ENCODE measurements at regions not wholly inside any gene's neighbourhood (a gene's known extent, or its start where the extent isn't known, plus 50 kb on each side); places are given as distances from the start of the nearest gene placed in this dataset.
A peak's percentile ranks its signal among the peaks of the same experiment; 100 is the strongest.

- H3K36me3 ChIP-seq (ENCODE audit: control insufficient read depth, insufficient read depth, low read length), result no peaks in the 10 kb centered on the region
- peaks cover 4% of the 10 kb centered on the region; the same call in 1 of the 2 replicates for H3K4me1 ChIP-seq (ENCODE audit: control insufficient read depth, insufficient read depth, low read length)
- no peak overlapping the region for H3K9ac ChIP-seq (ENCODE audit: low read length)
- H3K27ac ChIP-seq (ENCODE audit: low read depth, low read length), result no peak overlapping the region
- H3K27me3 ChIP-seq (ENCODE audit: control insufficient read depth, insufficient read depth, low read length), result no peaks in the 10 kb centered on the region
- H3K9me3 ChIP-seq (ENCODE audit: control insufficient read depth, insufficient read depth, low read depth, low read length), result peaks cover 4% of the 10 kb centered on the region; the same call in 1 of the 2 replicates
- H3K4me3 ChIP-seq (ENCODE audit: low read depth, low read length), result no peak overlapping the region
Measured at GRCh38 chr12:98389593-98389992, 125.8 kb upstream of the TMPO start.

DNA sequence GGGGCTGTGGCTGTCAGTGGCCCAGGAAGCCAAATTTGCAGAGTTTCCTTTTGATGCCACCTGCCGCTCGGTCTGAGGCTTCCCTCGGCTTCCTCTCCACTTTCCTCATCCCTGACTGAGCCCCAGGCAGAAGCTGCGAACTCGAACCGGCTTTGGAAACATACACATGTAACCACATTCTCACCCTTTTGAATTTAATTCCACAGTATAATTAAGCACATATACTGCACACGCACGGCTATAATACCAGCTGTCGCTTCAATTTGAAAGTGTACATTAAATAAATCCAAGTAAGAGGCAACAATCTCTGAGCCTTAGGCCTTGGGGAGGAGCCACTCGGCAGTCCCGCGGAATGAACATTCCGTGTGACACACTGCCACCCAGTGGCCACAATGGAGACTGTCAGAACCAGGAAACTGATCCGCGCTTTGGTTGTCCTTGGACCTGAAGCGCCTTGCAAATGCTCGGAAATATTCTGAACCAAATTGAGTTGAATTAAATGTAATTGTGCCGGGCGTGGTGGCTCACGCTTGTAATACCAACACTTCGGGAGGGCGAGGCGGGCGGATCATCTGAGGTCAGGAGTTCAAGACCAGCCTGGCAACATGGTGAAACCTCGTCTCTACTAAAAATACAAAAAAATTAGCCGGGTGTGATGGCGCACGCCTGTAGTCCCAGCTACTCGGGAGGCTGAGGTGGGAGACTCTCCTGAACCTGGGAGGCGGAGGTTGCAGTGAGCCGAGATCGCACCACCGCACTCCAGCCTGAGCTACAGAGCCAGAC is 117.9 kb upstream of the TMPO start:
- peaks cover 21% of the 10 kb centered on the region for H3K4me1 ChIP-seq (ENCODE audit: control insufficient read depth, insufficient read depth, low read length)
- peak overlapping the region; percentile 36 for H3K9ac ChIP-seq (ENCODE audit: low read length)
- H3K9me3 ChIP-seq (ENCODE audit: control insufficient read depth, insufficient read depth, low read depth, low read length), result no peaks in the 10 kb centered on the region
- no peaks in the 10 kb centered on the region for H3K27me3 ChIP-seq (ENCODE audit: control insufficient read depth, insufficient read depth, low read length)
- H3K27ac ChIP-seq (ENCODE audit: low read depth, low read length), result no peak overlapping the region
- peak overlapping the region; percentile 59 for H3K4me3 ChIP-seq (ENCODE audit: low read depth, low read length)
- no peaks in the 10 kb centered on the region for H3K36me3 ChIP-seq (ENCODE audit: control insufficient read depth, insufficient read depth, low read length)

- Histone ChIP-seq H3K4me1 (ENCODE audit: control insufficient read depth, insufficient read depth, low read length) (peaks cover 29% of the 10 kb centered on the region), H3K27me3 (ENCODE audit: control insufficient read depth, insufficient read depth, low read length) (no peaks in the 10 kb centered on the region), H3K9me3 (ENCODE audit: control insufficient read depth, insufficient read depth, low read depth, low read length) (no peaks in the 10 kb centered on the region), H3K9ac (ENCODE audit: low read length) (peak overlapping the region; percentile 34), H3K4me3 (ENCODE audit: low read depth, low read length) (no peak overlapping the region), H3K36me3 (ENCODE audit: control insufficient read depth, insufficient read depth, low read length) (no peaks in the 10 kb centered on the region), H3K27ac (ENCODE audit: low read depth, low read length) (peak overlapping the region; percentile 7; the same call in 1 of the 2 replicates)
Measured at GRCh38 chr12:98399532-98399931, 115.9 kb upstream of the TMPO start.

GRCh38 chr12:98401427-98401826 is 114.0 kb upstream of the TMPO start:
- Histone ChIP-seq H3K9ac (ENCODE audit: low read length) (no peak overlapping the region), H3K27me3 (ENCODE audit: control insufficient read depth, insufficient read depth, low read length) (no peaks in the 10 kb centered on the region), H3K36me3 (ENCODE audit: control insufficient read depth, insufficient read depth, low read length) (no peaks in the 10 kb centered on the region), H3K4me3 (ENCODE audit: low read depth, low read length) (no peak overlapping the region), H3K4me1 (ENCODE audit: control insufficient read depth, insufficient read depth, low read length) (peaks cover 33% of the 10 kb centered on the region), H3K27ac (ENCODE audit: low read depth, low read length) (no peak overlapping the region), H3K9me3 (ENCODE audit: control insufficient read depth, insufficient read depth, low read depth, low read length) (no peaks in the 10 kb centered on the region; the same call in 1 of the 2 replicates)

- no peaks in the 10 kb centered on the region for H3K27me3 ChIP-seq (ENCODE audit: control insufficient read depth, insufficient read depth, low read length)
- peaks cover under 1% of the 10 kb centered on the region for H3K9me3 ChIP-seq (ENCODE audit: control insufficient read depth, insufficient read depth, low read depth, low read length)
- no peak overlapping the region for H3K27ac ChIP-seq (ENCODE audit: low read depth, low read length)
- H3K36me3 ChIP-seq (ENCODE audit: control insufficient read depth, insufficient read depth, low read length), result no peaks in the 10 kb centered on the region
- H3K4me1 ChIP-seq (ENCODE audit: control insufficient read depth, insufficient read depth, low read length), result peaks cover 32% of the 10 kb centered on the region
- H3K4me3 ChIP-seq (ENCODE audit: low read depth, low read length), result no peak overlapping the region
- H3K9ac ChIP-seq (ENCODE audit: low read length), result no peak overlapping the region
Measured at GRCh38 chr12:98402091-98402490, 113.3 kb upstream of the TMPO start.

GRCh38 chr12:98402671-98403070 is 112.7 kb upstream of the TMPO start:
- H3K4me1 ChIP-seq (ENCODE audit: control insufficient read depth, insufficient read depth, low read length), result peaks cover 31% of the 10 kb centered on the region
- no peak overlapping the region for H3K27ac ChIP-seq (ENCODE audit: low read depth, low read length)
- H3K9me3 ChIP-seq (ENCODE audit: control insufficient read depth, insufficient read depth, low read depth, low read length), result peaks cover 7% of the 10 kb centered on the region
- no peak overlapping the region for H3K4me3 ChIP-seq (ENCODE audit: low read depth, low read length)
- no peaks in the 10 kb centered on the region for H3K36me3 ChIP-seq (ENCODE audit: control insufficient read depth, insufficient read depth, low read length)
- H3K27me3 ChIP-seq (ENCODE audit: control insufficient read depth, insufficient read depth, low read length), result no peaks in the 10 kb centered on the region
- H3K9ac ChIP-seq (ENCODE audit: low read length), result no peak overlapping the region

GRCh38 chr12:98403385-98403784 is 112.0 kb upstream of the TMPO start:
- Histone ChIP-seq H3K4me1 (ENCODE audit: control insufficient read depth, insufficient read depth, low read length) (peaks cover 31% of the 10 kb centered on the region), H3K27ac (ENCODE audit: low read depth, low read length) (no peak overlapping the region), H3K9ac (ENCODE audit: low read length) (no peak overlapping the region), H3K36me3 (ENCODE audit: control insufficient read depth, insufficient read depth, low read length) (no peaks in the 10 kb centered on the region), H3K9me3 (ENCODE audit: control insufficient read depth, insufficient read depth, low read depth, low read length) (peaks cover 12% of the 10 kb centered on the region), H3K4me3 (ENCODE audit: low read depth, low read length) (no peak overlapping the region), H3K27me3 (ENCODE audit: control insufficient read depth, insufficient read depth, low read length) (no peaks in the 10 kb centered on the region)

GRCh38 chr12:98403936-98404335 is 111.5 kb upstream of the TMPO start:
- H3K27ac ChIP-seq (ENCODE audit: low read depth, low read length), result no peak overlapping the region
- H3K4me3 ChIP-seq (ENCODE audit: low read depth, low read length), result no peak overlapping the region
- H3K36me3 ChIP-seq (ENCODE audit: control insufficient read depth, insufficient read depth, low read length), result no peaks in the 10 kb centered on the region
- H3K9me3 ChIP-seq (ENCODE audit: control insufficient read depth, insufficient read depth, low read depth, low read length), result peaks cover 14% of the 10 kb centered on the region
- no peak overlapping the region for H3K9ac ChIP-seq (ENCODE audit: low read length)
- H3K27me3 ChIP-seq (ENCODE audit: control insufficient read depth, insufficient read depth, low read length), result no peaks in the 10 kb centered on the region
- peaks cover 29% of the 10 kb centered on the region for H3K4me1 ChIP-seq (ENCODE audit: control insufficient read depth, insufficient read depth, low read length)

DNA sequence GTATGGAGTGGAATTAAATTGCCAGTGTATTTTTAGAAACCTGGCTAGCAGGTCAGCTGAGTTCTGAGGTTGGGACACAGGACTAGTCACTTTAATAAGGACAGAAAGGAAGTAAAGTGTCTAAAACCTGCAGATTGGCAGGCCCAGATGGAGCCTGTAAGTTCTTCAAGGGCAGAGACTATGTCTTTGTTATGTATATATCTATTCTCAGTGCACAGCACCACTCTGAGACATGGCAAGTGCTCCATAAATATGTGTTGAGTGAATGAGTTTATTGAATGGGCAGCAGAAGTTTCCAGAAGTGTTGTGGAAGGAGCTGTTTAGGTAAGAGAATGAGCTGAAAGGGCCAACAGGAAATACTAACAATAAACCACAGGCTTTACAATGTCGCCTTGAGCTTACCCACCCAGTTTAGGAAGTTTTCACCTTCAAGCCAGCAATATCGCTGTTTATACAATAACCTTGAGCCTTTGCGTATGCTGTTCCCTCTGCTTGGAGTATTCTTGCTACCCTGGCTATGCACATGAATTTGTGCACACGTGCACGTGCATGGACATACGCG is 109.5 kb upstream of the TMPO start:
- no peak overlapping the region for H3K4me3 ChIP-seq (ENCODE audit: low read depth, low read length)
- no peaks in the 10 kb centered on the region for H3K36me3 ChIP-seq (ENCODE audit: control insufficient read depth, insufficient read depth, low read length)
- no peak overlapping the region for H3K9ac ChIP-seq (ENCODE audit: low read length)
- no peaks in the 10 kb centered on the region for H3K27me3 ChIP-seq (ENCODE audit: control insufficient read depth, insufficient read depth, low read length)
- peaks cover 17% of the 10 kb centered on the region for H3K9me3 ChIP-seq (ENCODE audit: control insufficient read depth, insufficient read depth, low read depth, low read length)
- peaks cover 16% of the 10 kb centered on the region for H3K4me1 ChIP-seq (ENCODE audit: control insufficient read depth, insufficient read depth, low read length)
- H3K27ac ChIP-seq (ENCODE audit: low read depth, low read length), result no peak overlapping the region

- Histone ChIP-seq H3K27ac (ENCODE audit: low read depth, low read length) (no peak overlapping the region), H3K4me1 (ENCODE audit: control insufficient read depth, insufficient read depth, low read length) (peaks cover 13% of the 10 kb centered on the region)
Measured at GRCh38 chr12:98406378-98406777, 109.0 kb upstream of the TMPO start.

DNA sequence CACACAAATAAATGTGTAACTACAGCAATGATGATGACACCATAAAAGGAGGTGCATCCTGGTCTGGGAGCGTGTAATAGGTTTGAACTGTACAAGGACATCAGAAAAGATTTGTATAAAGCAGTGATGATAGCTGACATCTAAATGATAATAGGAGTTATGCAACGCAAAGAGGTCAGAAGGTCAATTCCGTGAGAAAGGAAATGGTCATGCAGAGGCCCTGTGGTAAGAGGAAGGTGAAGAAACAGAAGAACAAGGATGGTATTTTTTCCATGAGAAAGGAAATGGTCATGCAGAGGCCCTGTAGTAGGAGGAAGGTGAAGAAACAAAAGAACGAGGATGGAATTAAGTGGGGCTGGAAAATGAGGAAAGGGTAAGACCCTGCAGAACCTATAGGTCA is 106.7 kb upstream of the TMPO start:
- H3K9me3 ChIP-seq (ENCODE audit: control insufficient read depth, insufficient read depth, low read depth, low read length), result peaks cover 17% of the 10 kb centered on the region
- H3K27me3 ChIP-seq (ENCODE audit: control insufficient read depth, insufficient read depth, low read length), result no peaks in the 10 kb centered on the region
- no peak overlapping the region for H3K9ac ChIP-seq (ENCODE audit: low read length)
- H3K4me3 ChIP-seq (ENCODE audit: low read depth, low read length), result no peak overlapping the region
- H3K36me3 ChIP-seq (ENCODE audit: control insufficient read depth, insufficient read depth, low read length), result no peaks in the 10 kb centered on the region
- H3K4me1 ChIP-seq (ENCODE audit: control insufficient read depth, insufficient read depth, low read length), result peaks cover 12% of the 10 kb centered on the region
- H3K27ac ChIP-seq (ENCODE audit: low read depth, low read length), result no peak overlapping the region

More at GRCh38 chr12:98406378-98406777, 109.0 kb upstream of the TMPO start:
- peaks cover 17% of the 10 kb centered on the region for H3K9me3 ChIP-seq (ENCODE audit: control insufficient read depth, insufficient read depth, low read depth, low read length)
- H3K36me3 ChIP-seq (ENCODE audit: control insufficient read depth, insufficient read depth, low read length), result no peaks in the 10 kb centered on the region
- H3K9ac ChIP-seq (ENCODE audit: low read length), result no peak overlapping the region
- no peak overlapping the region for H3K4me3 ChIP-seq (ENCODE audit: low read depth, low read length)
- no peaks in the 10 kb centered on the region for H3K27me3 ChIP-seq (ENCODE audit: control insufficient read depth, insufficient read depth, low read length)
